ENCODE measurements at regions not wholly inside any gene's neighbourhood (a gene's known extent, or its start where the extent isn't known, plus 50 kb on each side); places are given as distances from the start of the nearest gene placed in this dataset.
A peak's percentile ranks its signal among the peaks of the same experiment; 100 is the strongest.

DNA sequence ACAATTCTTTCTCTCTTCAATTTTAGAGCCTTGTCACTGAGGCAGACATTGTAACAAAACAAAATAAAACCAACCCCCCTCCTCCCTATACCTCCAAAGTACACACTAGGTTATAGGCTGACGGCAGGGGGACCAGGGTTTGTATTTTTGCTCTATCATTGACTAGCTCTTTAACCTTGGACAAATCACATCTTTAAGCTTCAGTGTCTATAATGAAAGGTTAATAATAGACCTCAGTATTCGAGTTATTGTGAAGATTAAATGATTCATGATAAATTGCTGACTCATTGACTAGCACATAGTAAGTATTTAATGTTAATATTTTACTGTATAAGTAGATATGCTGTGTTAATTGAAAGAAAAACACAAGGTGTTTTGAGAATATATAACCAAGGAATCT, 1267.6 kb upstream of the ADGRL2 start:
- Histone ChIP-seq H3K14ac (ENCODE audit: insufficient read length) (no peak overlapping the region), H2BK120ac (replicated peaks; ENCODE audit: low read depth, low read length) (no peak overlapping the region), H3K9me3 (ENCODE audit: insufficient read depth in 2 of 2, low read depth in 1 of 2, low read length in 1 of 2) (no peaks in the 10 kb centered on the region), H3K79me1 (ENCODE audit: low read depth, low read length) (no peaks in the 10 kb centered on the region), H3K9ac (replicated peaks in 1 of 4; ENCODE audit: extremely low read depth in 1 of 4, low read depth in 3 of 4, low read length in 3 of 4) (no peak overlapping the region), H3K4me3 (ENCODE audit: extremely low read depth in 1 of 4, insufficient read depth in 2 of 4, low read depth in 3 of 4, low read length in 4 of 4) (no peak overlapping the region; a peak in 1 of 8 replicates), H2BK5ac (ENCODE audit: low read depth, low read length) (peak overlapping the region; percentile 60; the same call in 1 of the 2 replicates), H3K36me3 (ENCODE audit: control insufficient read depth in 2 of 4, insufficient read depth in 4 of 4, low read length in 3 of 4) (no peaks in the 10 kb centered on the region), H3K23me2 (ENCODE audit: low read depth, low read length) (no peaks in the 10 kb centered on the region), H3K27me3 (replicated peaks in 1 of 4; ENCODE audit: control insufficient read depth in 3 of 4, extremely low read depth in 1 of 4, insufficient read depth in 3 of 4, low read length in 3 of 4) (no peaks in the 10 kb centered on the region), H3K4ac (replicated peaks; ENCODE audit: insufficient read length, low read depth, low read length) (no peak overlapping the region), H2BK12ac (ENCODE audit: low read depth, low read length) (no peak overlapping the region), H4K91ac (replicated peaks; ENCODE audit: insufficient read length, low read length) (no peak overlapping the region), H2AFZ (ENCODE audit: low read length) (no peak overlapping the region), H3K56ac (replicated peaks; ENCODE audit: insufficient read length, low read depth, low read length) (no peak overlapping the region), H3K4me2 (ENCODE audit: insufficient read depth in 1 of 2, low read depth in 2 of 2, low read length in 2 of 2) (peak overlapping the region in 1 of 2 experiments; percentile 63; a peak in 1 of 4 replicates), H3K27ac (ENCODE audit: low read depth, low read length) (no peak overlapping the region), H2BK15ac (ENCODE audit: low read length) (no peak overlapping the region), H4K8ac (ENCODE audit: extremely low read depth, insufficient read depth, low read length) (no peak overlapping the region), H3K4me1 (replicated peaks in 1 of 4; ENCODE audit: control insufficient read depth in 3 of 4, insufficient read depth in 4 of 4, low read length in 3 of 4) (peaks cover 0 to 34% (median 7%) of the 10 kb centered on the region in 4 experiments; a peak in 4 of 7 replicates), H2BK20ac (ENCODE audit: low read length) (no peak overlapping the region; the same call in 1 of the 2 replicates), H4K20me1 (replicated peaks in 1 of 2; ENCODE audit: control insufficient read depth in 1 of 2, insufficient read depth in 2 of 2, low read length in 2 of 2) (no peaks in the 10 kb centered on the region), H3K18ac (ENCODE audit: extremely low read depth, low read length) (no peak overlapping the region), H3K23ac (ENCODE audit: insufficient read length) (no peak overlapping the region), H3K79me2 (ENCODE audit: control insufficient read depth in 1 of 2, insufficient read depth in 2 of 2, low read length in 2 of 2) (no peaks in the 10 kb centered on the region), H4K5ac (ENCODE audit: insufficient read length, low read depth, low read length) (no peak overlapping the region), H2AK5ac (ENCODE audit: low read depth, low read length) (no peak overlapping the region)
- DNase-seq (ENCODE audit: low read depth in 1 of 2, low spot score in 2 of 2) (no peak), FAIRE-seq (no peak)
- CTCF ChIA-PET (ENCODE audit: partially characterized antibody): no interaction called here
- POLR2A ChIA-PET (ENCODE audit: partially characterized antibody): no interaction called here
- 44% methylated on average over 2 of the region's 2 CpGs; no CpG with 5 or more reads in 1 of the 2 experiments for WGBS, 2 experiments (ENCODE audit: extremely low coverage in 1 of 2, insufficient coverage in 1 of 2, insufficient read length in 1 of 2, insufficient replicate concordance in 2 of 2, low coverage in 1 of 2, low lambda C conversion rate in 2 of 2, missing lambda C conversion rate in 1 of 2)
- TF ChIP-seq HDAC2 (IDR thresholded peaks at IDR 0.05; ENCODE audit: borderline replicate concordance in 1 of 2, low read depth in 2 of 2, low read length in 2 of 2): no peak
- 0 out of 2 replicates have a peak, but pooled peaks have one; percentile 15 for TF ChIP-seq MAFK (IDR thresholded peaks at IDR 0.05; ENCODE audit: low read depth, low read length)
- TF ChIP-seq TAF7 (optimal IDR thresholded peaks at IDR 0.05; ENCODE audit: borderline replicate concordance, low read depth, low read length): no peak

All from H1 (cell line).